Astrocyte of the spinal cord (primary cell): ENCODE measurements at regions not wholly inside any gene's neighbourhood (a gene's known extent, or its start where the extent isn't known, plus 50 kb on each side); places are given as distances from the start of the nearest gene placed in this dataset.

ENCODE experiments used
- DNase-seq: peaks from one replicate; pipeline ENCODE4 v3.0.0; 2011; ENCODE audit warnings: low read depth, low spot score
- H3K4me3 ChIP-seq: 2 replicates; pipeline ENCODE4 v1.5.1; 2011; ENCODE audit warnings: low read depth, mild to moderate bottlenecking, low read length, moderate library complexity
- in situ Hi-C: cut with HindIII; loops from 2 replicates; pipeline ENCODE4 v1.10.0; 2017; ENCODE audit warnings: low sequenced_read_pairs
- TF ChIP-seq, protein P1 (sequence below): IDR thresholded peaks from 2 replicates; pipeline ENCODE4 v1.5.1; 2012; ENCODE audit warnings: low read depth, mild to moderate bottlenecking, low read length, inconsistent platforms

GRCh38 chr2:3078684-3079083 is 298.9 kb downstream of the EIPR1 start:
- no peak for DNase-seq
- TF ChIP-seq, protein P1, sequence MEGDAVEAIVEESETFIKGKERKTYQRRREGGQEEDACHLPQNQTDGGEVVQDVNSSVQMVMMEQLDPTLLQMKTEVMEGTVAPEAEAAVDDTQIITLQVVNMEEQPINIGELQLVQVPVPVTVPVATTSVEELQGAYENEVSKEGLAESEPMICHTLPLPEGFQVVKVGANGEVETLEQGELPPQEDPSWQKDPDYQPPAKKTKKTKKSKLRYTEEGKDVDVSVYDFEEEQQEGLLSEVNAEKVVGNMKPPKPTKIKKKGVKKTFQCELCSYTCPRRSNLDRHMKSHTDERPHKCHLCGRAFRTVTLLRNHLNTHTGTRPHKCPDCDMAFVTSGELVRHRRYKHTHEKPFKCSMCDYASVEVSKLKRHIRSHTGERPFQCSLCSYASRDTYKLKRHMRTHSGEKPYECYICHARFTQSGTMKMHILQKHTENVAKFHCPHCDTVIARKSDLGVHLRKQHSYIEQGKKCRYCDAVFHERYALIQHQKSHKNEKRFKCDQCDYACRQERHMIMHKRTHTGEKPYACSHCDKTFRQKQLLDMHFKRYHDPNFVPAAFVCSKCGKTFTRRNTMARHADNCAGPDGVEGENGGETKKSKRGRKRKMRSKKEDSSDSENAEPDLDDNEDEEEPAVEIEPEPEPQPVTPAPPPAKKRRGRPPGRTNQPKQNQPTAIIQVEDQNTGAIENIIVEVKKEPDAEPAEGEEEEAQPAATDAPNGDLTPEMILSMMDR: no peak
- in situ Hi-C loops: no loop called here
- no peak overlapping the region for H3K4me3 ChIP-seq

- H3K4me3 ChIP-seq: no peak overlapping the region
- DNase-seq: no peak
- in situ Hi-C loops: no loop called here
- TF ChIP-seq, protein P1: no peak
These were observed 300.6 kb downstream of the EIPR1 start for GRCh38 chr2:3076848-3077642.

- in situ Hi-C loops: no loop called here
- TF ChIP-seq, protein P1: no peak
- no peak for DNase-seq
- no peak overlapping the region for H3K4me3 ChIP-seq
These were observed 301.7 kb downstream of the EIPR1 start for GRCh38 chr2:3075991-3076340.

- H3K4me3 ChIP-seq: no peak overlapping the region
- no peak for DNase-seq
- TF ChIP-seq, protein P1: no peak
- in situ Hi-C loops: no loop called here
These were observed 302.2 kb downstream of the EIPR1 start for GRCh38 chr2:3075316-3075990.

GRCh38 chr2:3073704-3074103 is 303.9 kb downstream of the EIPR1 start:
- TF ChIP-seq, protein P1: no peak
- in situ Hi-C loops: no loop called here
- no peak for DNase-seq
- H3K4me3 ChIP-seq: no peak overlapping the region

DNA sequence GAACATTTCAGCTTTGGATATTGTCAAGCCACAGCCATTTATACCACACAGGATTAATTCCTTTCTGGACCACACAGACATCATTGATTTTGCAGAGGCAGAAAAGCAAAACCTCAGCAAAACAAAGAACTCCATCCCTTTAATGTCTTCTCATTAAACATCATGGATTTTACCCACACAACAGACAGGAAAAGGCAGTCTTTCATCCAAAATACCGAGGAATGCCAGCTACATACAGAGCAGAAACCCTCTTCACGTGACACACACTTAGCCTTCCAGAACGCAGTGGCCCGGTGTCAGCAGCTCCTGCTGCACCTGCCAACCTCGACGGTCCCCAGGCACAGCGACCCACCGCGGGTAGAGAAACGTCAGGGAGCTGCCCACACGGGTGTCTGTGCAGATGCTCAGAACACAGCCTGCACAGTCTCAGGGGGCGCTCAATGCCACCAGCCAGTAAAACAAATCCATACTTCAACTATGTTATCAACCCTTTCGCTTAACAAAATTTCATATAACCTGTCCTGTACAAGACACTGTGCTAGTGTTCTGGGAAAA is 304.5 kb downstream of the EIPR1 start:
- in situ Hi-C loops: no loop called here
- DNase-seq: no peak
- H3K4me3 ChIP-seq: no peak overlapping the region
- TF ChIP-seq, protein P1: no peak
